ENCODE measurements at regions not wholly inside any gene's neighbourhood (a gene's known extent, or its start where the extent isn't known, plus 50 kb on each side); places are given as distances from the start of the nearest gene placed in this dataset.
"Not testable (repeated sequence)": the region's sequence is repeated elsewhere in the genome, so short reads cannot be mapped to it uniquely, and the experiment has no call there.

GRCh38 chr12:92987362-92987761, 58.3 kb upstream of the EEA1 start:
- DNase-seq: peak; percentile 76

GRCh38 chr12:92987846-92988621, 58.9 kb upstream of the EEA1 start:
- peak; percentile 99 for DNase-seq

GRCh38 chr12:92988622-92989130, 59.6 kb upstream of the EEA1 start:
- DNase-seq: no peak

GRCh38 chr12:92989715-92990484, 60.8 kb upstream of the EEA1 start:
- no peak for DNase-seq

GRCh38 chr12:92991134-92991533, 62.0 kb upstream of the EEA1 start:
- DNase-seq: no peak

- DNase-seq: no peak
Measured at GRCh38 chr12:92992041-92992440, 62.9 kb upstream of the EEA1 start.

- DNase-seq: peak; percentile 26
Measured at GRCh38 chr12:92993259-92993658, 64.2 kb upstream of the EEA1 start.

- DNase-seq: no peak
Measured at GRCh38 chr12:92995258-92995903, 66.3 kb upstream of the EEA1 start.

- DNase-seq: no peak
Measured at GRCh38 chr12:93000026-93000425, 70.9 kb upstream of the EEA1 start.

GRCh38 chr12:93001407-93001806, 72.3 kb upstream of the EEA1 start:
- DNase-seq: no peak

GRCh38 chr12:93002293-93003054, 73.4 kb upstream of the EEA1 start:
- DNase-seq: no peak

GRCh38 chr12:93003531-93004239, 74.6 kb upstream of the EEA1 start:
- DNase-seq: no peak

GRCh38 chr12:93005928-93006392, 76.9 kb upstream of the EEA1 start:
- no peak for DNase-seq

- no peak for DNase-seq
Measured at GRCh38 chr12:93006471-93007208, 77.5 kb upstream of the EEA1 start.

- DNase-seq: no peak
Measured at GRCh38 chr12:93007544-93007943, 78.4 kb upstream of the EEA1 start.

GRCh38 chr12:93008044-93008778, 79.1 kb upstream of the EEA1 start:
- no peak for DNase-seq

GRCh38 chr12:93008880-93009279, 79.8 kb upstream of the EEA1 start:
- DNase-seq: not testable (repeated sequence)

GRCh38 chr12:93009533-93009932, 80.4 kb upstream of the EEA1 start:
- DNase-seq: no peak

GRCh38 chr12:93010461-93010860, 81.4 kb upstream of the EEA1 start:
- no peak for DNase-seq

GRCh38 chr12:93011100-93011499, 82.0 kb upstream of the EEA1 start:
- DNase-seq: no peak
